ENCODE measurements at regions not wholly inside any gene's neighbourhood (a gene's known extent, or its start where the extent isn't known, plus 50 kb on each side); places are given as distances from the start of the nearest gene placed in this dataset.

DNA sequence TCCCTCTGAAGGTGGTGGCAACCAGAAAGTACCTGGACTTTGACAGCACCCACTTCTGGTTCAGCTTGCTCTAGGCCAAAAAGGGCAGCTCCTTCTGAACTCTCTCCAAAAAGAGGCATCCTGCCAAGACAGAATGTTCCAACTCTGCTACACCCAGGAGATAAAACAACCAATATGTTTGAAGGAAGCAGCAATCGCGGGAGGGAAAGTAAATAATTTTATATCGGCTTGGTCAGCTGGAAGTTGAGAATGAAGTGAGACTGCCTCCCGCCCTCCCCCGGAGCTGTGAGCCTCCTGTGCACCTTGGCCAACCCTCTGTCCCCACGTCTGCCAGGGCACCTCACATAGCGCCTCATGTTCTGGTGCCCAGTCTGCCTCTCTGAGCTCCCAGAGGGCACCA is 130.3 kb upstream of the ATP1A1 start:
- no peak overlapping the region for H3K27ac ChIP-seq
- H3K4me2 ChIP-seq = no peak overlapping the region
- no peak overlapping the region for H3K9ac ChIP-seq
- H4K20me1 ChIP-seq (ENCODE audit: insufficient read depth) = no peaks in the 10 kb centered on the region
- no peak overlapping the region for H2AFZ ChIP-seq (ENCODE audit: low read depth)
- no peaks in the 10 kb centered on the region for H3K36me3 ChIP-seq (ENCODE audit: insufficient read depth)
- H3K4me1 ChIP-seq (ENCODE audit: low read depth, poor library complexity, severe bottlenecking) = peaks cover 50% of the 10 kb centered on the region
- no peaks in the 10 kb centered on the region for H3K27me3 ChIP-seq (ENCODE audit: insufficient read depth, low read depth)
- TF ChIP-seq, protein P1, sequence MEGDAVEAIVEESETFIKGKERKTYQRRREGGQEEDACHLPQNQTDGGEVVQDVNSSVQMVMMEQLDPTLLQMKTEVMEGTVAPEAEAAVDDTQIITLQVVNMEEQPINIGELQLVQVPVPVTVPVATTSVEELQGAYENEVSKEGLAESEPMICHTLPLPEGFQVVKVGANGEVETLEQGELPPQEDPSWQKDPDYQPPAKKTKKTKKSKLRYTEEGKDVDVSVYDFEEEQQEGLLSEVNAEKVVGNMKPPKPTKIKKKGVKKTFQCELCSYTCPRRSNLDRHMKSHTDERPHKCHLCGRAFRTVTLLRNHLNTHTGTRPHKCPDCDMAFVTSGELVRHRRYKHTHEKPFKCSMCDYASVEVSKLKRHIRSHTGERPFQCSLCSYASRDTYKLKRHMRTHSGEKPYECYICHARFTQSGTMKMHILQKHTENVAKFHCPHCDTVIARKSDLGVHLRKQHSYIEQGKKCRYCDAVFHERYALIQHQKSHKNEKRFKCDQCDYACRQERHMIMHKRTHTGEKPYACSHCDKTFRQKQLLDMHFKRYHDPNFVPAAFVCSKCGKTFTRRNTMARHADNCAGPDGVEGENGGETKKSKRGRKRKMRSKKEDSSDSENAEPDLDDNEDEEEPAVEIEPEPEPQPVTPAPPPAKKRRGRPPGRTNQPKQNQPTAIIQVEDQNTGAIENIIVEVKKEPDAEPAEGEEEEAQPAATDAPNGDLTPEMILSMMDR (conservative IDR thresholded peaks at IDR 0.05; ENCODE audit: low read depth, low read length) = no peak
- no peak overlapping the region for H3K4me3 ChIP-seq (IDR thresholded peaks at IDR 0.05; ENCODE audit: insufficient read depth, low read depth, low read length)
- no peaks in the 10 kb centered on the region for H3K79me2 ChIP-seq (ENCODE audit: insufficient read depth, low read depth)

DNA sequence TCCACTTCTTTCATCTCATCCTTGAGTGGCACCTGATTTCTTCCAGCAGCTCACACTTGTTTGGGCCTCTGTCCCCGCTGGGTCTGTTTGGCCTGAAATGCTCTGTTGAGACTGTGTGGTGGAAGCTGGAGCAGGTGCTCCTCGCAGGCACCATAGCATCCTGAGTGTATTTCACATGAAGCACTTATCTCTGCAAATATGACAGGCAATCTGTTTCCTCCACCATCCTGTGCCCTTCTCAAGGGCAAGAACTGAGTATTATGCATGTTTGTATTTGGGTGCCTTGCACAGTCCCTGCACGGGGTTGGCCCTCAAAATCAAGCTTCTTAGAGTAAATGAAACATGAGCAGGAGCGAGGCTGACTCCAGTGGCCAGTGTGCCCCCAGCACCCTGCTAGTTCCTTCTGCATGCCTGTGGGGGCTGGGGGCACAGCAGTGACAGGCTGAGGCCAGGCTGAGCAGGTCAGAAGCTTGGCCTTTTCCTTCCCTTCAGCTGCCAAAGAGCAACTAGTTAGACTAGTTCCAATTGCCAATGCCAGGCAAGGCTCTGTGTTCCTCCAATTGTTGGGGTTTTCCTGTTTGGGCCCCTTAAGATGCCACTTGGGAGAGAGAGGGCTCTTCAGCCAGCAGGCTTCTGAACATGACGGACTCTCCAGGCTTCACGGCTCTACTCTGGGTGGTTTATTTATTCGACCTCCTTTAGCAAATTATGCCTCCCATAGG is 129.6 kb upstream of the ATP1A1 start:
- Histone ChIP-seq H3K4me3 (IDR thresholded peaks at IDR 0.05; ENCODE audit: insufficient read depth, low read depth, low read length) (no peak overlapping the region), H3K4me2 (no peak overlapping the region), H3K4me1 (ENCODE audit: low read depth, poor library complexity, severe bottlenecking) (peaks cover 45% of the 10 kb centered on the region), H3K27ac (no peak overlapping the region), H3K79me2 (ENCODE audit: insufficient read depth, low read depth) (no peaks in the 10 kb centered on the region), H3K27me3 (ENCODE audit: insufficient read depth, low read depth) (no peaks in the 10 kb centered on the region), H3K9ac (no peak overlapping the region), H3K36me3 (ENCODE audit: insufficient read depth) (no peaks in the 10 kb centered on the region), H2AFZ (ENCODE audit: low read depth) (no peak overlapping the region), H4K20me1 (ENCODE audit: insufficient read depth) (no peaks in the 10 kb centered on the region)
- TF ChIP-seq, protein P1 (conservative IDR thresholded peaks at IDR 0.05; ENCODE audit: low read depth, low read length) = no peak

DNA sequence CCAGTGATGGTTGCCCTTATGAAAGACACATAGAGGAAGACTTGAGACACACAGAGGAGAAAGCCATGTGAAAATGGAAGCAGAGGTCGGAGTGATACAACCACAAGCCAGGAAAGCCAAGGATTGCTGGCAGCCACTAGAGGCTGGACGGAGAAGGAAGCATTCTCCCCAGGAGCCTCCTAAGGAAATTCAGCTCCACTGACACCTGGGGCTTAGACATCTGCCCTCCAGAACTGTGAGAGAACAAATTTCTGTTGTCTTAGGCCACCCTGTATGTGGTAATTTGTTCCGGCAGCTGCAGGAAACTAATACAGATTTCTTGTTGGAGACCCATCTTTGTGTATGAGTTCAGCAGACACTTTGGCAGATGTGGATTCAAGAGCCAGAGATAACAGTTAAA is 126.9 kb upstream of the ATP1A1 start:
- no peak overlapping the region for H3K4me2 ChIP-seq
- no peak overlapping the region for H3K4me3 ChIP-seq (IDR thresholded peaks at IDR 0.05; ENCODE audit: insufficient read depth, low read depth, low read length)
- H2AFZ ChIP-seq (ENCODE audit: low read depth) = no peak overlapping the region
- no peaks in the 10 kb centered on the region for H3K27me3 ChIP-seq (ENCODE audit: insufficient read depth, low read depth)
- H3K27ac ChIP-seq = no peak overlapping the region
- no peaks in the 10 kb centered on the region for H3K36me3 ChIP-seq (ENCODE audit: insufficient read depth)
- H4K20me1 ChIP-seq (ENCODE audit: insufficient read depth) = no peaks in the 10 kb centered on the region
- H3K4me1 ChIP-seq (ENCODE audit: low read depth, poor library complexity, severe bottlenecking) = peaks cover 18% of the 10 kb centered on the region
- TF ChIP-seq, protein P1 (conservative IDR thresholded peaks at IDR 0.05; ENCODE audit: low read depth, low read length) = no peak
- no peaks in the 10 kb centered on the region for H3K79me2 ChIP-seq (ENCODE audit: insufficient read depth, low read depth)
- no peak overlapping the region for H3K9ac ChIP-seq

DNA sequence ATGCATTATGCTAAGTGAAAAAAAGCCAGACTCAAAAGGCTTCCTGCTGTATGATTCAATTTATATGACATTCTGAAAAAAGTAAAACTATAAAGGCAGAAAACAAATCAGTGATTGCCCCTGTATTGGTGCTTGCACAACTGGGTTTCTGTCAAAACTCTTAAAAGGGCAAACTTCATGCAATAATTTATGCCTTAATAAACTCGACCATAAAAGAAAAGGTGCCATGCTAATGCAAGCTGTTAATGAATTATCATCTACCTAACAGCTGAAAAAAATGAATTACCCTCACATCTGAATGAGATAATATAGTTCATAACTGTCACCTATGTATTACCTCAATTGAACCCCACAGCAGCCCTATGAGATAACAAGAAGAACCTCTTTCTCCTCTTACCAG is 120.8 kb upstream of the ATP1A1 start:
- Histone ChIP-seq H3K27ac (no peak overlapping the region), H3K4me2 (no peak overlapping the region), H3K4me1 (ENCODE audit: low read depth, poor library complexity, severe bottlenecking) (peaks cover 53% of the 10 kb centered on the region), H3K79me2 (ENCODE audit: insufficient read depth, low read depth) (no peaks in the 10 kb centered on the region), H4K20me1 (ENCODE audit: insufficient read depth) (no peaks in the 10 kb centered on the region), H3K36me3 (ENCODE audit: insufficient read depth) (no peaks in the 10 kb centered on the region), H3K27me3 (ENCODE audit: insufficient read depth, low read depth) (no peaks in the 10 kb centered on the region), H2AFZ (ENCODE audit: low read depth) (no peak overlapping the region), H3K4me3 (IDR thresholded peaks at IDR 0.05; ENCODE audit: insufficient read depth, low read depth, low read length) (no peak overlapping the region), H3K9ac (no peak overlapping the region)
- TF ChIP-seq, protein P1 (conservative IDR thresholded peaks at IDR 0.05; ENCODE audit: low read depth, low read length) = no peak

All from KMS-11 (cell line).